ENCODE measurements at regions not wholly inside any gene's neighbourhood (a gene's known extent, or its start where the extent isn't known, plus 50 kb on each side); places are given as distances from the start of the nearest gene placed in this dataset.

DNA sequence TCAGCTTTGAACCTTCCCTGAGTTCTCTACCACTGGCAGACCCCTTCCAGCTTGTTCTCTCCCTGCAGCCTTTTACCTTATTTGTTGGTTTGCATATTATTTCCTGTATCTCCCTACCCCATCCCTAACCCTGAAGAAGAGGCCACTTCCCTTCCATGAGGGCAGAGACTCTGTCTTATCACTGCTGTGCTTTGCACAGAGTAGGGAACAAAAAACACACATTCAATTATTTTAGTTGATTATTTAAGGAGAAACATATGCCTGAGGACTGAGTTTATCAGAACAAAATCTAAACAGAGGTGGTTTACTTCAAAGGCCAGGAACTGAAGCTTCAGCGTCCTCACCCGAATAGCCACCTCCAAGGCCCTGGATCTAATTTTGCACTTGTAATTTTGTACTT, 111.7 kb upstream of the RFLNA start:
- no peak for TF ChIP-seq CTCF (IDR thresholded peaks at IDR 0.05; ENCODE audit: poor library complexity, severe bottlenecking)
- no peak for TF ChIP-seq SMC3 (conservative IDR thresholded peaks at IDR 0.05; ENCODE audit: poor library complexity)
- TF ChIP-seq EP300 (conservative IDR thresholded peaks at IDR 0.05; ENCODE audit: poor library complexity, severe bottlenecking): no peak
- TF ChIP-seq EZH2 (IDR thresholded peaks at IDR 0.05; ENCODE audit: borderline replicate concordance, insufficient read depth, low read length, poor library complexity, severe bottlenecking): no peak
- no peak for TF ChIP-seq POLR2AphosphoS5 (IDR thresholded peaks at IDR 0.05)
- TF ChIP-seq MXI1 (conservative IDR thresholded peaks at IDR 0.05; ENCODE audit: poor library complexity, severe bottlenecking): no peak
- TF ChIP-seq TAF1 (IDR thresholded peaks at IDR 0.05; ENCODE audit: low read depth): no peak

Measured in neural cell (in vitro differentiated cells).